Suprapubic skin (tissue), 4 donors: ENCODE measurements at regions not wholly inside any gene's neighbourhood (a gene's known extent, or its start where the extent isn't known, plus 50 kb on each side); places are given as distances from the start of the nearest gene placed in this dataset.
A peak's percentile ranks its signal among the peaks of the same experiment; 100 is the strongest.

Experiments
- DNase-seq, 2 donors: peaks; one replicate each; pipeline ENCODE4 v3.0.0-alpha.2; 2019; ENCODE audit warnings: low spot score in 2 of 2
- H3K27ac ChIP-seq: fragments of 200-600 bp; sonication (generic); one replicate; pipeline ENCODE4 v1.5.1; 2019
- H3K27me3 ChIP-seq: fragments of 200-600 bp; sonication (generic); one replicate; pipeline ENCODE4 v1.5.1; 2019
- H3K36me3 ChIP-seq: fragments of 200-600 bp; sonication (generic); one replicate; pipeline ENCODE4 v1.5.1; 2019
- H3K4me1 ChIP-seq: fragments of 200-600 bp; sonication (generic); one replicate; pipeline ENCODE4 v1.5.1; 2019
- H3K4me3 ChIP-seq: fragments of 200-600 bp; sonication (generic); one replicate; pipeline ENCODE4 v1.5.1; 2019; ENCODE audit warnings: mild to moderate bottlenecking
- H3K9me3 ChIP-seq: fragments of 200-600 bp; sonication (generic); one replicate; pipeline ENCODE4 v1.5.1; 2019
- EP300 ChIP-seq: sonication (generic); formaldehyde crosslinking; IDR thresholded peaks from one replicate; pipeline ENCODE4 v1.6.1; 2017; ENCODE audit warnings: antibody characterized with exemption
- POLR2A ChIP-seq, 2 donors: fragments of 450-650 bp; IDR thresholded peaks; one replicate each; pipeline ENCODE4 v1.6.1; 2017; ENCODE audit warnings: antibody characterized with exemption in 2 of 2, mild to moderate bottlenecking in 2 of 2, moderate library complexity in 2 of 2
- POLR2AphosphoS5 ChIP-seq, 3 donors: sonication (generic); formaldehyde crosslinking; IDR thresholded peaks; one replicate each; pipeline ENCODE4 v1.6.1; 2017; ENCODE audit warnings: antibody characterized with exemption in 3 of 3
- WGBS: methylation state at CpG from one replicate; pipeline ENCODE4 v1.1.5; 2018; 5-methylcytosine and 5-hydroxymethylcytosine counted together
- TF ChIP-seq, protein P1 (sequence below), 2 donors: fragments of 200-600 bp in 1 of 2; fragments of 450-650 bp in 1 of 2; sonication (generic) in 1 of 2; IDR thresholded peaks; one replicate each; pipeline ENCODE4 v1.5.1; 2016 to 2019; ENCODE audit warnings: antibody characterized with exemption in 2 of 2, mild to moderate bottlenecking in 1 of 2, moderate library complexity in 1 of 2

DNA sequence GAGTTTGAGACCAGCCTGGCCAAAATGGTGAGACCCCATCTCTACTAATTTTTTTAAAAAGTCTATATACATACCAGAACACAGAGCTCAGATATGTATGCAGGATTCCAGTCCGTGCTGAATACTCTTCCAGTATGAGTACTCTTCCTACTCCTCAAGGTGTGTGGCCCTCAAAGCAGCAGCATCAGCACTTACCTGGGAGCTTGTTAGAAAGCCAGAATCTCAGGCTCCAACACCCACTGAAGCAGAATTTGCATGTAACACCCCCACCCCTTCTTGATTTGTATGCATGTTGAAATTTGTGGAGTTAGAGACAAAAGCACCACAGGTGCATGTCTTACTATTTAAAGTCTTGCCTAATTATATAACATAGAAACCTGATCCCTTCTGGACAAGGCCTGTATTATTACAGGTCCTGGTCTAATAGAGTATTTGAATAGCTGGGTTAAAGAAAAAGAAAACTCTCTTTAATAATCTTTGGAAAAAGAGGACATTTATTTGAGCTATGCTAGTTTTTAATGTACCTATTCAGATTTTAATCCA, 50.3 kb upstream of the NFE2L2 start:
- Histone ChIP-seq H3K27me3 (no peaks in the 10 kb centered on the region), H3K9me3 (no peaks in the 10 kb centered on the region), H3K27ac (peak overlapping the region; percentile 17), H3K4me1 (peaks cover 41% of the 10 kb centered on the region), H3K4me3 (no peak overlapping the region), H3K36me3 (no peaks in the 10 kb centered on the region)
- TF ChIP-seq POLR2AphosphoS5 (IDR thresholded peaks at IDR 0.05): no peak
- no peak for TF ChIP-seq POLR2A (IDR thresholded peaks at IDR 0.05)
- TF ChIP-seq EP300: no peak
- TF ChIP-seq, protein P1, sequence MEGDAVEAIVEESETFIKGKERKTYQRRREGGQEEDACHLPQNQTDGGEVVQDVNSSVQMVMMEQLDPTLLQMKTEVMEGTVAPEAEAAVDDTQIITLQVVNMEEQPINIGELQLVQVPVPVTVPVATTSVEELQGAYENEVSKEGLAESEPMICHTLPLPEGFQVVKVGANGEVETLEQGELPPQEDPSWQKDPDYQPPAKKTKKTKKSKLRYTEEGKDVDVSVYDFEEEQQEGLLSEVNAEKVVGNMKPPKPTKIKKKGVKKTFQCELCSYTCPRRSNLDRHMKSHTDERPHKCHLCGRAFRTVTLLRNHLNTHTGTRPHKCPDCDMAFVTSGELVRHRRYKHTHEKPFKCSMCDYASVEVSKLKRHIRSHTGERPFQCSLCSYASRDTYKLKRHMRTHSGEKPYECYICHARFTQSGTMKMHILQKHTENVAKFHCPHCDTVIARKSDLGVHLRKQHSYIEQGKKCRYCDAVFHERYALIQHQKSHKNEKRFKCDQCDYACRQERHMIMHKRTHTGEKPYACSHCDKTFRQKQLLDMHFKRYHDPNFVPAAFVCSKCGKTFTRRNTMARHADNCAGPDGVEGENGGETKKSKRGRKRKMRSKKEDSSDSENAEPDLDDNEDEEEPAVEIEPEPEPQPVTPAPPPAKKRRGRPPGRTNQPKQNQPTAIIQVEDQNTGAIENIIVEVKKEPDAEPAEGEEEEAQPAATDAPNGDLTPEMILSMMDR (IDR thresholded peaks at IDR 0.05): no peak
- 59% methylated on average over 1 of the region's 1 CpG for WGBS
- DNase-seq: no peak

GRCh38 chr2:177315364-177315763, 50.8 kb upstream of the NFE2L2 start:
- Histone ChIP-seq H3K27me3 (no peaks in the 10 kb centered on the region), H3K27ac (peak overlapping the region; percentile 35), H3K4me3 (no peak overlapping the region), H3K4me1 (peaks cover 41% of the 10 kb centered on the region), H3K36me3 (no peaks in the 10 kb centered on the region), H3K9me3 (no peaks in the 10 kb centered on the region)
- 66% methylated on average over 3 of the region's 3 CpGs for WGBS
- TF ChIP-seq POLR2AphosphoS5 (IDR thresholded peaks at IDR 0.05) (peak in 1 of 3 donors; percentile 21), POLR2A (IDR thresholded peaks at IDR 0.05) (no peak)
- DNase-seq: no peak

DNA sequence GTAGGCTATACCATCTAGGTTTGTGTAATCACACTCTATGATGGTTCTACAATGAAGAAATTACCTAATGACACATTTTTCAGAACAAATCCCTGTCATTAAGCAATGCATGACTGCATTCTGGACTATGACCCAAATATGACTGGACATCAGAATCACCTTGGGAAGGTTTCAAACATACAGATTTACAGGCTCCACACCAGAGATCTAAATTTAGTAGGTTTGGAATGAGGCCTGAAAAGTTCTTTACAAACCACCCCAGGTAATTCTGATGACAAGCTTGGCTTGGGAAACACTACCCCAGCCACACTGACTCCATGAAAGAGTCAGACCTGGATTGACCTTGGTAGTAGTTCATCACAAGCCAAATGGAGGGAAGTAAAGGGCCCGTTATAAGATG, 52.2 kb upstream of the NFE2L2 start:
- Histone ChIP-seq H3K36me3 (no peaks in the 10 kb centered on the region), H3K9me3 (no peaks in the 10 kb centered on the region), H3K27me3 (no peaks in the 10 kb centered on the region), H3K4me3 (no peak overlapping the region), H3K4me1 (peaks cover 38% of the 10 kb centered on the region), H3K27ac (no peak overlapping the region)
- no peak for DNase-seq
- no peak for TF ChIP-seq POLR2A (IDR thresholded peaks at IDR 0.05)
- no peak for TF ChIP-seq EP300
- TF ChIP-seq, protein P1 (IDR thresholded peaks at IDR 0.05): no peak
- TF ChIP-seq POLR2AphosphoS5 (IDR thresholded peaks at IDR 0.05): no peak
- WGBS: 41% methylated on average over 1 of the region's 1 CpG

- no peak for DNase-seq
- TF ChIP-seq POLR2A (IDR thresholded peaks at IDR 0.05): no peak
- TF ChIP-seq, protein P1 (IDR thresholded peaks at IDR 0.05): no peak
- Histone ChIP-seq H3K4me3 (no peak overlapping the region), H3K27me3 (no peaks in the 10 kb centered on the region), H3K36me3 (peaks cover 1% of the 10 kb centered on the region), H3K27ac (no peak overlapping the region), H3K9me3 (no peaks in the 10 kb centered on the region), H3K4me1 (peaks cover 41% of the 10 kb centered on the region)
These were observed 52.9 kb upstream of the NFE2L2 start for GRCh38 chr2:177317443-177317842.

GRCh38 chr2:177317857-177318256, 53.3 kb upstream of the NFE2L2 start:
- peaks cover 43% of the 10 kb centered on the region for H3K4me1 ChIP-seq
- TF ChIP-seq POLR2AphosphoS5 (IDR thresholded peaks at IDR 0.05): no peak
- no peak for TF ChIP-seq POLR2A (IDR thresholded peaks at IDR 0.05)
- TF ChIP-seq, protein P1 (IDR thresholded peaks at IDR 0.05): no peak
- TF ChIP-seq EP300: no peak

DNA sequence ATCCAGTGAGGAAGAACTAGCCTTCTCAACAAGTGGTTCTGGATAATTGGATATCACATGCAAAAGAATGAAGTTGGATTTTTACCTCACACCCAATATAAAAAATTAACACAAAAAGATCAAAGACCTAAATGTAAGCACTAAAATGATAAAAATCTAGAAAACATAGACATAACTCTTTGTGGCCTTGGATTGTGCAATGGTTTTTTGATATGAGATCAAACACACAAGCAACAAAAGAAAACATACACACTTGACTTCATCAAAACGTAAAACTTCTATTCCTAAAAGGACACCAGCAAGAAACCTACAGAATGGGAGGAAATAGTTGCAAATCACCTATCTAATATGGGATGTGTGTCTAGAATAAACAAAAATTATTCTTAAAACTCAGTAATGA, 54.1 kb upstream of the NFE2L2 start:
- peaks cover 43% of the 10 kb centered on the region for H3K4me1 ChIP-seq
- DNase-seq: no peak
- H3K36me3 ChIP-seq: peaks cover 5% of the 10 kb centered on the region
- TF ChIP-seq, protein P1 (IDR thresholded peaks at IDR 0.05): no peak
- TF ChIP-seq POLR2AphosphoS5 (IDR thresholded peaks at IDR 0.05): no peak
- TF ChIP-seq EP300: no peak
- no peak for TF ChIP-seq POLR2A (IDR thresholded peaks at IDR 0.05)
- WGBS: 62% methylated on average over 1 of the region's 1 CpG
- no peak overlapping the region for H3K4me3 ChIP-seq
- H3K27me3 ChIP-seq: no peaks in the 10 kb centered on the region
- H3K27ac ChIP-seq: no peak overlapping the region
- no peaks in the 10 kb centered on the region for H3K9me3 ChIP-seq

More at GRCh38 chr2:177317857-177318256, 53.3 kb upstream of the NFE2L2 start:
- no peaks in the 10 kb centered on the region for H3K9me3 ChIP-seq
- peaks cover 5% of the 10 kb centered on the region for H3K36me3 ChIP-seq
- H3K4me3 ChIP-seq: no peak overlapping the region
- no peak overlapping the region for H3K27ac ChIP-seq
- WGBS: 67% methylated on average over 1 of the region's 1 CpG
- no peaks in the 10 kb centered on the region for H3K27me3 ChIP-seq
- DNase-seq: no peak
